Omental fat pad (tissue), 3 donors: ENCODE measurements at regions not wholly inside any gene's neighbourhood (a gene's known extent, or its start where the extent isn't known, plus 50 kb on each side); places are given as distances from the start of the nearest gene placed in this dataset.

Source experiments
- ATAC-seq: fragments of 150-250 bp; one replicate; pipeline ENCODE4 v1.9.1; 2016; ENCODE audit warnings: mild to moderate bottlenecking, moderate library complexity; ENCODE audit not compliant: low FRiP score
- DNase-seq: peaks from one replicate; pipeline ENCODE4 v3.0.0-alpha.2; 2019; ENCODE audit warnings: low spot score
- TF ChIP-seq, protein P1 (sequence below), 3 donors: fragments of 450-650 bp; IDR thresholded peaks; one replicate each; pipeline ENCODE4 v1.5.1; 2016 to 2017; ENCODE audit warnings: antibody characterized with exemption in 3 of 3, mild to moderate bottlenecking in 3 of 3, moderate library complexity in 2 of 3

DNA sequence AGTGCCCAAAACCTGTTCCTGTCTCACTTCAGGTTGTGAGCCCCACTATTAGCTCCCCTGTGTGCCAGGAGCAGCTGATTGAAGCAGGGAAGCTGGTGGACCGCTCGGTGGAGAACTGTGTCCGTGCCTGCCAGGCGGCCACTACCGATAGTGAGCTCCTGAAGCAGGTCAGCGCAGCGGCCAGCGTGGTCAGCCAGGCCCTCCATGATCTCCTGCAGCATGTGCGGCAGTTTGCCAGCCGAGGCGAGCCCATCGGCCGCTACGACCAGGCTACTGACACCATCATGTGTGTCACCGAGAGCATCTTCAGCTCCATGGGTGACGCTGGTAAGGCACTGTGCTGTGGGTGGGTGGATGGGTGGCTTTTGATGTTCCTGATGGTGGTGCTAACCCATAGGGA is 334.1 kb upstream of the TPM1 start:
- ATAC-seq: no peak
- TF ChIP-seq, protein P1, sequence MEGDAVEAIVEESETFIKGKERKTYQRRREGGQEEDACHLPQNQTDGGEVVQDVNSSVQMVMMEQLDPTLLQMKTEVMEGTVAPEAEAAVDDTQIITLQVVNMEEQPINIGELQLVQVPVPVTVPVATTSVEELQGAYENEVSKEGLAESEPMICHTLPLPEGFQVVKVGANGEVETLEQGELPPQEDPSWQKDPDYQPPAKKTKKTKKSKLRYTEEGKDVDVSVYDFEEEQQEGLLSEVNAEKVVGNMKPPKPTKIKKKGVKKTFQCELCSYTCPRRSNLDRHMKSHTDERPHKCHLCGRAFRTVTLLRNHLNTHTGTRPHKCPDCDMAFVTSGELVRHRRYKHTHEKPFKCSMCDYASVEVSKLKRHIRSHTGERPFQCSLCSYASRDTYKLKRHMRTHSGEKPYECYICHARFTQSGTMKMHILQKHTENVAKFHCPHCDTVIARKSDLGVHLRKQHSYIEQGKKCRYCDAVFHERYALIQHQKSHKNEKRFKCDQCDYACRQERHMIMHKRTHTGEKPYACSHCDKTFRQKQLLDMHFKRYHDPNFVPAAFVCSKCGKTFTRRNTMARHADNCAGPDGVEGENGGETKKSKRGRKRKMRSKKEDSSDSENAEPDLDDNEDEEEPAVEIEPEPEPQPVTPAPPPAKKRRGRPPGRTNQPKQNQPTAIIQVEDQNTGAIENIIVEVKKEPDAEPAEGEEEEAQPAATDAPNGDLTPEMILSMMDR (IDR thresholded peaks at IDR 0.05): no peak
- no peak for DNase-seq

DNA sequence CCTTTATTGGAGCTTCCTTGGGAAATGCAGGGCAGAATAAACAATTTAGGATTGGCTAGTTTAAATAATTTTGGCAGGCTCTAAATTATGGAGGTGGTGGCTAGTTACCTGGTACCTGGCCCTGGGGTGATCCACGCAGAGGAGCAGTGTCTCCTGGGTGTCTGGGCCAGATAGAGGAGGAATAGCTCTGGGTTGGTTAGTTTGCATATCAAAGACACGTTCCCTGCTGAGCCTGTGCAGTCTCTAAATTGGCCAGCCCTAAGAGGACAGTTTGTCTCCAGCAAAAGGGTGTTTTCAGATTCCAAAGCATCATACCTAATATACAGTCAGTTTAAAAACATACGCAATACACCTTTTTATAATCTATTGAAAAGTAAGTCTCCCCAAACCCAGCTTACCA is 333.3 kb upstream of the TPM1 start:
- ATAC-seq (no peak), DNase-seq (no peak)
- TF ChIP-seq, protein P1 (IDR thresholded peaks at IDR 0.05): no peak

DNA sequence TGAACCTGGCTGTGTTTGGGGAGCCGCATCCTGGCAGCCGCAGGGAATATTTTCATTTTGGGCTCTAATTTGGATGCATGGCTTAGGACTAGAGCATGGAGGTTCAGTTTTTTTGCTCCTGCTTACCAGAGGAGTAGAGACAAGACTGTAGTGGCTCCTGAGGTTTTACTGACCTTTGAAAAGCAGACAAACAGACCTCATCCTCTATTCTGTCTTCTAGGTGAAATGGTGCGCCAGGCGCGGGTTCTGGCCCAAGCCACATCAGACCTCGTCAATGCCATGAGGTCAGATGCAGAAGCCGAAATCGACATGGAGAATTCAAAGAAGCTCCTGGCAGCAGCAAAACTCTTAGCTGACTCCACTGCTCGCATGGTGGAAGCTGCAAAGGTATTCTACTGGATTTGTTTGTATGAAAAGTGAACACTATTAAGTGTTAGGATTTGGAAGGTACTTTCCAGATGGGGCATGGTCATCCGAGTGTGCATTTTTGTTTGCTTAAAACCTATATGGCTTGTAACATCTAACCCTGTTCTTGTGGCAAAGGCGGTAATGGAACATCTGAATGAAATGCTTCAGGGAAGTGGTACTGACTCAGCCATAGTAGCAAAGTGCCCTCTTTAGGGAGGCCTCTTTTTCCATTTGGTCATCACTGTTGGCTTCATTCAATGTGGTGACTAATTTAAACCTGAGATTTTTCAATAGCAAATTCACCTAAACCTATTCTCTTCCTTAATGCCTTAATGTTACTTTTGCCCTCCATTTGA is 330.7 kb upstream of the TPM1 start:
- ATAC-seq: no peak
- DNase-seq: no peak
- TF ChIP-seq, protein P1 (IDR thresholded peaks at IDR 0.05): no peak

DNA sequence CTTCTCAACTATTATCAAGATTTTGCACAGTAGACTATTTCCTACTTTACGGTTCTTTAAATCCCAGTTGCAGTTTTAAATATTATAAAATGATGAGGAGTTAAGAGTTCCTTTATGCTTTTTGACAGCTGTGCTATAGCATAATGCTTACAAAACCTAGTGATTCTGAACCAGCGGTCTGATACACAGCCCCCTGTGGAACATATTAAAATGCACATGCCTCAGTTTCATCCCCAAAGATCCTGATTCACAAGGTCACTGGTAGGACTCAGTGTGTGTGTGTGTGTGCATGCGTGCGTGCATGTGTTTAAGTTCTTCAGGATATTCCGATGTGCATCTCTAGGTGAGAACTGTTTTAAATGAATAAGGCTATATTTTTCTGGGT is 330.1 kb upstream of the TPM1 start:
- TF ChIP-seq, protein P1 (IDR thresholded peaks at IDR 0.05): no peak
- ATAC-seq (no peak), DNase-seq (no peak)

DNA sequence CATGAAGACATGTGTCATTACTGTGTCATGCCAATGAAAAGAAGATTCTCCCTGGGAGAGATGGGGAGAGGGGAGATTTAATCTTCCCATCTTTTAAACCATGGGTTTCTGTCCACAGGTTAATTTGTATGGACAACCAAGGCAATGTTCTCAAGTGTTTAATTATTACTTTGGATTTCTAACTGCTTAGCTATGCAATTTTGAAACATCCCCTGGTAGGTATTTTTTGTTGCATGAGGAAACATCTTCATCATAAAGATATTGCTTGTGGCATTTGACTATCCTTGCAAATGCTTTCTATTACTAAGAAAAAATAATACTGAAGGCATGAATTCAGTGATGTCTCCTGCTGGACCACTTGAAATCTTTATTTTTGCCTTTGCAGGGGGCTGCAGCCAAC is 326.6 kb upstream of the TPM1 start:
- no peak for ATAC-seq
- TF ChIP-seq, protein P1 (IDR thresholded peaks at IDR 0.05): no peak
- no peak for DNase-seq

DNA sequence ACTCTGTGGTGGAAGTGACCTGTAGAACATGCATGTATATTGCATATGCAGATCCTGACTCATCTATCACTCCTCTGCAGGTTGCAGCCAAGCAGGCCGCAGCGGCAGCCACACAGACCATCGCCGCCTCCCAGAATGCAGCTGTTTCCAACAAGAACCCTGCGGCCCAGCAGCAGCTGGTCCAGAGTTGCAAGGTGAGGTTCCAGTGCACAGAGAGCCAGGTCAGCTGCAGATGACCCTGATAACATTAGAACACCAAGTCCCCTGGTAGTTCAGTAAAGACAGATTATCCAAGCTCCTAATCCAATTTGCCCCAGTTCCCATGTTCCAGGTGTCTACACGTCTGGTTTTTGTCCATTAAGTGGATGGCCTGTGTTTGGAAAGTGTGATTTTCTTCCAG is 325.1 kb upstream of the TPM1 start:
- ATAC-seq: no peak
- DNase-seq: no peak
- TF ChIP-seq, protein P1 (IDR thresholded peaks at IDR 0.05): no peak

DNA sequence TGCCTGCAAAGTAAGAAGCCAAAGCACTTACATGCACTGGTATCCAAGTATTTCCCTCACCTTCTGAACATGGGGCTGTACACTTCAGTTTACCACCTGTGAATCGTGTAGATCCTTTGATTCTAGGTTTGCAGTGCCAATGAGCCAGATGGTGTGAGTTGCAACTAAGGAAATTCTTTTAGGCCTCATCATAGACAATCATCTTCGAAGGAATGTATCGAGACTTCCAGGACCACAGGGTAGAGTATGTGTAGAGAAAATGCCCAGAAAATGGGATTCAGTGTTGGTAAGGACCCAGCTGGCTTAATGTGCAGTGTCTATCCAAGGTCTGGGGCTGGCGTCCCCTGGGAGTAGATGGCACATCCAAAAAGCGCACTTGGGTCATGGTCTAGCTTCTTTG is 323.2 kb upstream of the TPM1 start:
- no peak for ATAC-seq

More for the DNA sequence above, 323.2 kb upstream of the TPM1 start:
- no peak for DNase-seq
- TF ChIP-seq, protein P1 (IDR thresholded peaks at IDR 0.05): no peak
